ENCODE measurements at regions not wholly inside any gene's neighbourhood (a gene's known extent, or its start where the extent isn't known, plus 50 kb on each side); places are given as distances from the start of the nearest gene placed in this dataset.
"Not testable (repeated sequence)": the region's sequence is repeated elsewhere in the genome, so short reads cannot be mapped to it uniquely, and the experiment has no call there.

DNA sequence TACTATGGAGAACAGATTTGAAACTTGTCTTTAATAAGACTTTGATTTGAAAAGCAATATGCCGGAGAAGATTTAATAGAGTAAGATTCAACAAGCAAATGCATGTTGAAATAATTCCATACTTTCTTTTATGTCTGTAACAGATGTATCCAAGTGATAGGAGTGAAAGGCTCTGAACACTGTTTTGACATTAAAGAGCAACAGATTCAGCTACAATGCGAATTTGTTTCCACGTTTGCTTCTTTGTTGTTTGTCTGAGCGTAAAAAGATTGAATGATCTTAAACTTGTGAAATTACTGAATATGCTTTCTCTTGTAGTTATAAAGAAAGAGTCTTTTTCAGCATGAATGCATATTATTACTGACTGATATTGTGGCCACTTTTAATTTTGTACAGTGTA lies 2612.9 kb downstream of the PCDH9 start:
- DNase-seq: no peak

DNA sequence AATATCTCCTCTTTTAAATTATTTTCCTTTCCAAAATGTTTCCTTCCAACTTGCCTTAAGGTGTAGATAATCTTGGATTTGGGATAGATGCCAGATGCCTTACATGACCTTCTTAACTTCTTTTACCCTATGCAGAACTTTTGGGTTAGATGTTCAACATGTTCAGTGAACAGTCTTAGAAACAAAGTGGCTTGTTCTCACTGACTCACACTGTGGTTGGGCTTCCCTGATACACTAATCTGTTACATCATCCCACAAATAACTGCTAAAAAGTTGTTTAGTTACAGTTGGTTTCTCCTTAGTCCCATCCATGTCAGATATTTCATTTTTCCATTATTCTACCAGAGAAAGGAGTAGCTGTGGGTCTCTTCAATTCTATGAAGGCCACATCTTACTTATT lies 2638.2 kb downstream of the PCDH9 start:
- no peak for DNase-seq

DNA sequence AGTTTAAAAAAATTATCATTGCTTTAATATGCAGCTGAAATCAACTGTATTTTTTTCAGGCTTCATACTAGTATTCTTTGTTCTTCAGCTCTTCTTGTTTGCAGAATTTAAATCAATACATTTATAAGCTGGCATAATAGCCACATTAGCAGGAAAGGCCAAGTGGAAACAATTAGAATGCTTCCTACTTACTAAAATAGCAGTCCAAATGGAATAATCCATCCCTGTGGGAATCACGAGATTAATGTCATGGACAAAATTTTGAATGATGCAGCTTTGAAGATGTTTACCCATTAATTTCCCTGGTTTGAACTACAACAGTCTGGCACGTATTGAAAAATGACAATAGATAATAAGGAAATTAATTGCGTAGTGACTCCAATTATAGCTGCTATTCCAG lies 2650.8 kb downstream of the PCDH9 start:
- DNase-seq: no peak

GRCh38 chr13:64568748-64569147 lies 2661.4 kb downstream of the PCDH9 start:
- DNase-seq: no peak

DNA sequence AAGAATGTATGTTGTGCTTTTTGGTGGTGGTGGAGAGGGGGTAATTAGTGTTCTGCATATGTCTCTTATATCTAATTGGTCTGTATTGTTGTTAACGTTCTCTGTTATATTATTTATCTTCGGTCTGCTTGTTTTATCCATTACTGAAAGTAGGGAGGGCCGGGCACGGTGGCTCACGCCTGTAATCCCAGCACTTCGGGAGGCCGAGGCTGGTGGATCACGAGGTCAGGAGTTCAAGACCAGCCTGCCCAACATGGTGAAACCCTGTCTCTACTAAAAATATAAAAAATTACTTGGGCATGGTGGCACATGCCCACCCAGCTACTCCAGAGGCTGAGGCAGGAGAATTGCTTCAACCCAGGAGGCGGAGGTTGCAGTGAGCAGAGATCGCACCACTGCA lies 2672.1 kb downstream of the PCDH9 start:
- not testable (repeated sequence) for DNase-seq

- DNase-seq: no peak
These were observed 2673.8 kb downstream of the PCDH9 start for GRCh38 chr13:64556376-64556775.

DNA sequence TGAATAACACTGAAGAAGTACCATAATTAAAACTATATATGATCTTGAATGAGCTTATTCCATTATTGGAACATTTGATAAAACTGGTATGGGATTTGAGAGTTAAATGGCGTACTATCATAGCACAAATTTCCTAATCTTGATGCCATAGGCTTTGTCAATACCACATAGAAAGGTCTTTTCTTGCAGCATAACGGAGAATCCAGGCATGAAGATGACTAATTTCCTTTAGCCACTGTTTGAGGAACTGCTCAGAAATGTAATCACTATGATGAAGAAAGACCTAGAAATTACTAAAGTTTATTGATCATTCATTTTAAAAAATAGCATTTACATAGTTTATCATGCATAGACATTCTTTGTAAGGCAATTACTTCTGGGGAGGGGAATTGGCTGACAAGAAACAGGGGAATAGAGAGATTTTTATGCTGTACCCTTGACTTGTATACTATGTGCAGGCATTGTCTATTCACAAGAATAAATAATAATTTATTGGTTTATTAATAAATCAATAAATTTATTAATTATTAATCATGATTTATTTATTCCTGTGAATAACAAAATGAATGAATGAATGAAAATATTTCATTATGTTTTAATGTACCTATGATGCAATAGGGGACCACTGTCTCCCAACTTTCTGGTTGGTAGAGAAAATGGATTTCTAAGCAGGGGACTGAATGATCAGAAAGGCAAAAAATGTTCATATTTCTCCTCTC lies 2676.6 kb downstream of the PCDH9 start:
- no peak for DNase-seq

- no peak for DNase-seq
These were observed 2678.4 kb downstream of the PCDH9 start for GRCh38 chr13:64551755-64552154.

DNA sequence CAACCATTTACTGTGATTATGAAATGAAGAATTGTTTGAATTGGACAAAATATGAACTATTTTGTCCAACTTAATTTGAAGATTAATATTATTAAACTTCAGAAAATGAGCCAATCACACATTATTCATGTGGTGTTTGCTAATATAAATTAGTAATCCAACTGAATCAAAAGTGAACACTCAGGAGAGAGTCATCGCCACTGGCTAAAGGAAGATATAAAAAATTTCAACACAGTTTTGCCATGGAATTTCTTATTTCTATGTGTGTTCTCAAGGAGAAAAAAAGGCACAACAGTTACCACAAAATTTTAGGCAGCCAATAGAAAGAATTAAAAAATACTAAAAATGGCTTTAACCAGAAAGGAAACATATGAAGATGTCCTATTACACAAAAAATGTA lies 2683.8 kb downstream of the PCDH9 start:
- no peak for DNase-seq

DNA sequence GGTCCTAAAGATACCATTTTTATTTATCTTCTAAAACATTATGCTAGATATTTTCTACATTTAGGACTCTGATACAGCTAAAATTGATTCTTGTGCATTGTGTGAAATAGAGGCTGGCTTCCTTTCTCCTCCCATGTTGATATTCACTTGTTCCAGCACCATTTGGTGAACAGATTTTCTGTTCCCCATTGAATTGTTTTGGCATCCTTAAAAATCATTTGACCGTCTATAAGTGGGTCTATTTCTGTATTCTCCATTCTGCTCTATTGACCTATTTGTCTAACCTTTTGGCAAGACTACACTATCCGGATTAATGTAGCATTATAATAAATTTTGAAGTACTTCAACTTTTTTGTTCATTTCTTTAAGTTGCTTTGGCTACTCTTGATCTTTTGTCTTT lies 2689.2 kb downstream of the PCDH9 start:
- DNase-seq: no peak

DNA sequence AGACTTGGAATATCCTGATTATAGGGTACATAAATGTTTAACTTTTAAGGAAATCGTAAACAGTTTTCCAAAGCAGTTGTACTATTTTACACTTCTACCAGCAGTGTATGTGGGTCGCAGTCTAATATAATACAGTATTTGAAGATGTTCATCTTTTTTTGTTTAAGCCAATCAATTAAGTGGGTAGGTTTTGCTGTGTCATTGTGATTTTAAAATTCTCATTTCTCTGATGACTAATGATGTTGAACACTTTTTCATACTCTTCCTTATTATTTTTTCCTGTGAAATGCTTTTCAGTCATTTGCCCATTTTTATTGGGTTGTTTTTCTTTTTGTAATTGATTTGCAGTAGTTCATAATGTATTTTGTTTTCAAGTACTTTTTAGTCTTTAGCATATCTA lies 2689.7 kb downstream of the PCDH9 start:
- DNase-seq: no peak

- no peak for DNase-seq
These were observed 2691.4 kb downstream of the PCDH9 start for GRCh38 chr13:64538711-64539110.

DNA sequence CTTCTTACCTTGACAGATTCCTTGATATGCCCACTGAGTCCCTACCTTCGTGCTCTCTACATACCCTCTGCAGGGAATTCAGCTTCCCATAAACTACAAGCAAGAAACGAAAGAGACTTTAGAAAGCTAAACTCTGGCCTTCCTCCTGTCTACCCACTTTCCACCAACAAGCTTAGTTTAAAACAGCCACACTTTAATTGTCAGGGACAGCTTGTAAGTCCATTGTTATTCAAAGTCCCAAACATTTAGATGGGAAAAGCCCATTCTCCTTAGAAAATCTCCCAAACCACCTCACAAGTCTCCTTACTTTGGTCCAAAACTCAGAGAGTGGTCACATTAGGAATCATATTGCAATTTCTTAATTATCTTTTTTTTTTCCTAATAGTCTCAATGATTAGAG lies 2695.8 kb downstream of the PCDH9 start:
- DNase-seq: no peak

DNA sequence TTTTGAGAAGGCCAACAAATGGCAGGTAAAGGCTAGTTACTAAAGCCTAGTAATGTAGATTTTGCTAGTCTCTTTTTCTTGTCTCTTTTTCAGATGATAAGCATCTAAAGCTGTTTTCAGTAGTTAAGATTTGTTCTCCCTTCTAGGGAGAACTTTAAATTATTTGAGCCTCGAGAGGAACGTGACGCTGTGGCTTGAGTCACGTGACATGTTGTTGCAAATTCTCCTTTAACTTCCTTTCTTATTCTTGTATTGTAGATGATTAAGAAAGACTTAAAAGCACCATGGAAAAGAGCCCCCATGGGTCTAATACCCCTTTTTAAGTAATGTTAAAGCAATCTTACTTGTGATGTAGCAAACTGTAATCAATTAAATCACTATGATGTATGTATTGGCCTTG lies 2698.7 kb downstream of the PCDH9 start:
- no peak for DNase-seq

DNA sequence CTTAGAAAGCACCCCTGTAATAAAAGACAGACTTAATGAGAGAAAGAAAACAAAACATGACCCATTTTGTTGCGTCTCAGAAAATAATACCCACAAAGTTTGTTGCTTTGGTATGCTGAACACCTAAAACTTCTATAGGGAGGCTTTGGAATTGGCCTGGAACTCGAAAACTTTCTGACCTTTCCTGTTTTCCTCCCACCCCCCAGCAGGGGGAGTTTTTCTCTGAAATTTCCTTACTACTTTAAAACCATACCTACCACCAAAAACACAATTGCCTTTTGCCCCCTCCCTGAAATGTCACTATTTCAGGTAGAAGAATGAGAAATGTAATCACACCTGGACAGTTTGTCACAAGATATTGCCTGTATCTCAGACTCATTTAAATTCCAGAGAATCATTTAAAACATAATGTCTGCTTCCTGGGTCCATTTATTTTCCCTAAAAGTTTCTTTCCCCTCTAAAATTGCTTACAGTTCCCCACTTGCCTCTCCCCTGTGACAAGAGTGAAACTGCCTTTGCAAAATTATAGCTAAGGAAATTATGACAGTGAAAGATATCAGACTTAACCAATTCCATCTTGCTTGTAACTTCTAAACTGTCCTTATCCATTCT lies 2700.2 kb downstream of the PCDH9 start:
- DNase-seq: no peak

DNA sequence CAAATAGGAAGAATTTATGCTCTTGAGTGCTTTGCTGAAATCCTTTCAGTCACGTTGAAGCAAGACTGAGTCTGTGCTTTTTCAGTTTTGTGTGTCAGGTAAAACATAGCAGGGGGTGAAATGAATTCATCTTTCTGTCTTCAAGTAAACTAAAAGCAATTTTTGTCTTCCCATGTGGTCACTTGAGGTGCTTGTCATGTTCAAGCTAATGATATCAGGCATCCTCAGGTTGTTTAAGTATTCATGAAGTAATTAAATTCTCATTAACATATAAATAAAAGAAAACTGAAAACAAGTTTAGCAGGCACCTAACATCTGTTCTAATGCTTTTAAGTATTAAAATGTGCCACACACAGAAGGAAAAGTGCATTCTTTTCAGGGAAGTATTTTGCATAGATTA lies 2701.3 kb downstream of the PCDH9 start:
- no peak for DNase-seq

- DNase-seq: no peak
These were observed 2702.6 kb downstream of the PCDH9 start for GRCh38 chr13:64527561-64527960.

- no peak for DNase-seq
These were observed 2704.4 kb downstream of the PCDH9 start for GRCh38 chr13:64525687-64526086.

GRCh38 chr13:64510747-64511146 lies 2719.4 kb downstream of the PCDH9 start:
- no peak for DNase-seq

- DNase-seq: no peak
These were observed 2723.9 kb downstream of the PCDH9 start for GRCh38 chr13:64506246-64506645.

GRCh38 chr13:64505336-64505910 lies 2724.7 kb downstream of the PCDH9 start:
- no peak for DNase-seq

DNA sequence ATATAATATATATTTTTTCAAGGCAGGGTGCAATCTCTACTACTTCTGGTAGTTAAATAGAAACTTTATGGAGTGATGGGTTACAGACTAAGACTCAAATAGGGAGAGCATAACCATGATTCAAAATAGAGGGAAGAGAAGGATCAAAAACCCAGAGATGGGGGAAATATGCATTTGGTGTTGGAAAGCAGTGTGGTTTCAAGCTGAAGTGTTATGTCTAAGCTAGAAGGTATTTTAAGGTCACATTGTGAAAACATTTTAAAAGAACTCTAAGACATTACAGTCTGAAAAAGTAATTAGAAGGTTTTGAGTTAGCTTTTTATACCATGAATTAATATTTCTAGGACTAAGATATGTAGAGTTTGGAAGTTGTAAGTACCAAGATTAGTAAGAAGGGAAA lies 2741.4 kb downstream of the PCDH9 start:
- DNase-seq: no peak

GRCh38 chr13:64482373-64482772 lies 2747.8 kb downstream of the PCDH9 start:
- no peak for DNase-seq

GRCh38 chr13:64480672-64481071 lies 2749.5 kb downstream of the PCDH9 start:
- no peak for DNase-seq

- DNase-seq: no peak
These were observed 2749.9 kb downstream of the PCDH9 start for GRCh38 chr13:64480211-64480610.

Data from 8988T (cell line).